HEK293 (cell line): ENCODE measurements at regions not wholly inside any gene's neighbourhood (a gene's known extent, or its start where the extent isn't known, plus 50 kb on each side); places are given as distances from the start of the nearest gene placed in this dataset.
A peak's percentile ranks its signal among the peaks of the same experiment; 100 is the strongest.

Source experiments
- CTCF ChIA-PET: fragments of 350-600 bp; formaldehyde crosslinking; extraction: SDS; loops from one replicate; lab custom pipeline; 2021; ENCODE audit warnings: antibody characterized with exemption; lab: Yijun Ruan, JAX
- POLR2A ChIA-PET: fragments of 300-600 bp; formaldehyde crosslinking; extraction: SDS; loops from one replicate; lab custom pipeline; 2020; ENCODE audit warnings: antibody characterized with exemption, inconsistent platforms; lab: Yijun Ruan, JAX
- H3K27ac ChIP-seq: fragments of 200-500 bp; sonication (Bioruptor generic); 2 replicates; pipeline ENCODE4 v1.5.1; 2014; ENCODE audit warnings: low read depth, low read length, control low read depth, inconsistent platforms; ENCODE audit errors: extremely low read depth
- H3K36me3 ChIP-seq, 2 experiments: fragments of 200-500 bp in 1 of 2; sonication (Bioruptor generic) in 1 of 2; 1 replicate in 1 of 2; 2 replicates in 1 of 2; pipeline ENCODE4 v1.5.1; 2014 to 2017; ENCODE audit warnings: inconsistent platforms in 2 of 2, low read length in 2 of 2; ENCODE audit not compliant: control insufficient read depth in 2 of 2, insufficient read depth in 1 of 2
- H3K4me1 ChIP-seq: fragments of 200-500 bp; sonication (Bioruptor generic); 2 replicates; pipeline ENCODE4 v1.5.1; 2014; ENCODE audit warnings: mild to moderate bottlenecking, low read length, inconsistent platforms; ENCODE audit not compliant: control insufficient read depth, insufficient read depth
- H3K4me3 ChIP-seq: 2 replicates; pipeline ENCODE4 v1.5.1; 2011; ENCODE audit warnings: low read depth, mild to moderate bottlenecking, control low read depth, low read length, moderate library complexity
- H3K9me3 ChIP-seq: fragments of 200-500 bp; sonication (Bioruptor generic); 2 replicates; pipeline ENCODE4 v1.5.1; 2014; ENCODE audit warnings: low read depth, low read length, inconsistent platforms; ENCODE audit not compliant: control insufficient read depth, insufficient read depth
- BCL11B ChIP-seq: fragments of 450-650 bp; formaldehyde crosslinking; IDR thresholded peaks from 2 replicates; pipeline ENCODE4 v1.5.1; 2016; ENCODE audit warnings: low read depth, missing biosample characterization, missing genetic modification characterization
- CTCF ChIP-seq: fragments of 450-650 bp; formaldehyde crosslinking; IDR thresholded peaks from 2 replicates; pipeline ENCODE4 v1.5.1; 2016; ENCODE audit warnings: missing biosample characterization, missing genetic modification characterization
- GLIS1 ChIP-seq: fragments of 450-650 bp; formaldehyde crosslinking; IDR thresholded peaks from 2 replicates; pipeline ENCODE4 v1.5.1; 2016; ENCODE audit warnings: missing biosample characterization, missing genetic modification characterization
- IKZF3 ChIP-seq: fragments of 450-650 bp; IDR thresholded peaks from 2 replicates; pipeline ENCODE4 v1.5.0; 2018; ENCODE audit warnings: missing biosample characterization, mild to moderate bottlenecking, missing genetic modification characterization, moderate library complexity
- KLF16 ChIP-seq: fragments of 450-650 bp; formaldehyde crosslinking; IDR thresholded peaks from 2 replicates; pipeline ENCODE4 v1.5.1; 2017; ENCODE audit warnings: missing biosample characterization, missing genetic modification characterization
- MYNN ChIP-seq: fragments of 450-650 bp; formaldehyde crosslinking; IDR thresholded peaks from 2 replicates; pipeline ENCODE4 v1.5.1; 2016; ENCODE audit warnings: missing biosample characterization, missing genetic modification characterization, borderline replicate concordance
- PRDM6 ChIP-seq: fragments of 450-650 bp; formaldehyde crosslinking; IDR thresholded peaks from 2 replicates; pipeline ENCODE4 v1.5.1; 2017; ENCODE audit warnings: missing biosample characterization, missing genetic modification characterization
- REPIN1 ChIP-seq: fragments of 450-650 bp; formaldehyde crosslinking; IDR thresholded peaks from 2 replicates; pipeline ENCODE4 v1.5.1; 2017; ENCODE audit warnings: missing biosample characterization, missing genetic modification characterization, low read depth
- SALL2 ChIP-seq: fragments of 450-650 bp; formaldehyde crosslinking; IDR thresholded peaks from 2 replicates; pipeline ENCODE4 v1.5.0; 2017; ENCODE audit warnings: missing biosample characterization, mild to moderate bottlenecking, missing genetic modification characterization, borderline replicate concordance
- ZBTB10 ChIP-seq: fragments of 450-650 bp; formaldehyde crosslinking; IDR thresholded peaks from 2 replicates; pipeline ENCODE4 v1.5.1; 2016; ENCODE audit warnings: missing biosample characterization, missing genetic modification characterization
- ZBTB11 ChIP-seq: fragments of 450-650 bp; formaldehyde crosslinking; conservative IDR thresholded peaks from 2 replicates; pipeline ENCODE4 v1.5.1; 2016; ENCODE audit warnings: low read depth, missing biosample characterization, missing genetic modification characterization
- ZBTB17 ChIP-seq: fragments of 450-650 bp; formaldehyde crosslinking; IDR thresholded peaks from 2 replicates; pipeline ENCODE4 v1.5.1; 2016; ENCODE audit warnings: missing biosample characterization, missing genetic modification characterization
- ZBTB26 ChIP-seq: fragments of 450-650 bp; formaldehyde crosslinking; optimal IDR thresholded peaks from 2 replicates; pipeline ENCODE3; 2016; ENCODE audit warnings: missing biosample characterization, mild to moderate bottlenecking, missing genetic modification characterization
- ZBTB8A ChIP-seq: fragments of 450-650 bp; formaldehyde crosslinking; IDR thresholded peaks from 2 replicates; pipeline ENCODE4 v1.5.1; 2016; ENCODE audit warnings: missing biosample characterization, missing genetic modification characterization
- ZNF132 ChIP-seq: fragments of 450-650 bp; formaldehyde crosslinking; IDR thresholded peaks from 2 replicates; pipeline ENCODE4 v1.5.1; 2017; ENCODE audit warnings: missing biosample characterization, missing genetic modification characterization, borderline replicate concordance
- ZNF138 ChIP-seq: fragments of 450-650 bp; formaldehyde crosslinking; IDR thresholded peaks from 2 replicates; pipeline ENCODE4 v1.5.1; 2016; ENCODE audit warnings: missing biosample characterization, missing genetic modification characterization, borderline replicate concordance
- ZNF157 ChIP-seq: fragments of 450-650 bp; formaldehyde crosslinking; IDR thresholded peaks from 2 replicates; pipeline ENCODE4 v1.5.1; 2016; ENCODE audit warnings: missing biosample characterization, missing genetic modification characterization
- ZNF223 ChIP-seq: fragments of 450-650 bp; formaldehyde crosslinking; IDR thresholded peaks from 2 replicates; pipeline ENCODE4 v1.5.1; 2016; ENCODE audit warnings: missing biosample characterization, missing genetic modification characterization
- ZNF501 ChIP-seq: fragments of 450-650 bp; formaldehyde crosslinking; IDR thresholded peaks from 2 replicates; pipeline ENCODE4 v1.5.1; 2016; ENCODE audit warnings: missing biosample characterization, missing genetic modification characterization
- ZNF510 ChIP-seq: fragments of 450-650 bp; formaldehyde crosslinking; IDR thresholded peaks from 2 replicates; pipeline ENCODE4 v1.5.1; 2018; ENCODE audit warnings: mild to moderate bottlenecking, missing genetic modification characterization, missing biosample characterization; ENCODE audit not compliant: insufficient replicate concordance
- ZNF76 ChIP-seq: fragments of 450-650 bp; formaldehyde crosslinking; IDR thresholded peaks from 2 replicates; pipeline ENCODE4; 2016; ENCODE audit warnings: low read depth, missing biosample characterization, missing genetic modification characterization, borderline replicate concordance

DNA sequence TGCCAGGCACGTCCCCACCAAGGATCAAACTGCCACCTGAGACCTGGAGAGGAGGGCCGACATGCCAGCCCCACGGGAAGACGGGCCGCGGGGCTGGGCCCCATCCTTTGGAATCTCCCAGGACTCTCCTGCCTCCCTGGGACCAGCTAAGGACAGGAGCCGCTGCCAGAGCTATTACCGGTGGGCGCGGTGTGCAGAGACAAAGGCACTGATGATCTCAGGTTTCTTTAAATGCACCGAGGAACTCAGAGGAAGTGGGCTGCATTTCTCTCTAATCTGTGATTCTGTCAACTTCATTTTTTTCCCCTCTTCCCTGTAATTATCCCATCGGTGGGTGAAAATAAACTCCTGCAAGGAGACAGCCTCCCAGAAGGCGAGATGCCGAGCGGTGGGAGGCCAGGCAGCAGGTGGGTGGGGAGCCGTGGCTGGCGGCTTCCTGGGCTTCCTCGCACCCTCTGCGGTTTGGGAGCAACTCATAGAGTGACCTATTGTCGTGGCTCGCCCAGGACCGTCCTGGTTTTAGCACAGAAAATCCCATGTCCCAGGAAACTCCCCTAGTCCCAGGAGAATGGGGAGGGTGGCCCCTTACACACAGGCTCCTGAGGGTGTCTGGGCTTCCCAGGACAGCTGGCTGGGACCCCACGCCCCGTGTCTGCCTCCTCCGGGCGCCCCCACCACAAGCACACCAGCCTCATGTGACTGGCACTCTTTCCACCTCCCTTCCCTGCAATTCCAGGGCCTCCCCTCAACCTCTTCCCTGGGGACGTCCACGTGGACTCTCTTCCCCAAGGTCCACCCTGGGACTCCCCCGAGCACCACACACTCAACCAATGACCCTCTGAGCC is 62.3 kb upstream of the ADRA2C start (continued):
- TF ChIP-seq BCL11B, result no peak
- no peak for TF ChIP-seq PRDM6 (tag by site-specific recombination)
- no peak for TF ChIP-seq MYNN
- peak; percentile 83 for TF ChIP-seq GLIS1
- TF ChIP-seq ZNF138, result no peak
- TF ChIP-seq CTCF (tag by site-specific recombination), result no peak

DNA sequence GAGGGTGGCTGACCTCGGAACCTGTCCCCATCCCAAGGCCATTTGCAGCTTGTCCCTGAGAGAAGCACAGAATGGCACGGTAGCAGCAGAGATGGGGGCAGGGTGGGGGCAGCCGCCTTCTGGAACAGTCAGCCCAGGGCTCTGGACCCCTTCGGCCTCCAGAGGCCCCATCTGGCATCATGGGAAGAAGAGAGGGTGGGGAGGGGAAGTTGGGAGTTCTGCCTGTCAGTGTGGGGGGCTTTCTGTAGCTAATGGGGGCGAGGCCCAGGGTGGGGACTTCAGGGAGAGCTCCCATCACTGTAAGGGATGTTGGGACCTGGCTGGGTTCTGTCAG is 62.9 kb upstream of the ADRA2C start:
- POLR2A ChIA-PET, result no interaction called here
- TF ChIP-seq KLF16 (tag by site-specific recombination), result no peak
- TF ChIP-seq SALL2, result no peak
- H3K36me3 ChIP-seq, result no peaks in the 10 kb centered on the region
- no peak overlapping the region for H3K4me3 ChIP-seq
- CTCF ChIA-PET, result interaction anchor here (0.6 to 0.7 kb wide), 2 partner anchors 81 to 1198 kb away, joined by 3 read pairs; no protein-coding TSS in a partner anchor
- H3K9me3 ChIP-seq, result no peaks in the 10 kb centered on the region
- H3K4me1 ChIP-seq, result no peaks in the 10 kb centered on the region
- no peak overlapping the region for H3K27ac ChIP-seq

DNA sequence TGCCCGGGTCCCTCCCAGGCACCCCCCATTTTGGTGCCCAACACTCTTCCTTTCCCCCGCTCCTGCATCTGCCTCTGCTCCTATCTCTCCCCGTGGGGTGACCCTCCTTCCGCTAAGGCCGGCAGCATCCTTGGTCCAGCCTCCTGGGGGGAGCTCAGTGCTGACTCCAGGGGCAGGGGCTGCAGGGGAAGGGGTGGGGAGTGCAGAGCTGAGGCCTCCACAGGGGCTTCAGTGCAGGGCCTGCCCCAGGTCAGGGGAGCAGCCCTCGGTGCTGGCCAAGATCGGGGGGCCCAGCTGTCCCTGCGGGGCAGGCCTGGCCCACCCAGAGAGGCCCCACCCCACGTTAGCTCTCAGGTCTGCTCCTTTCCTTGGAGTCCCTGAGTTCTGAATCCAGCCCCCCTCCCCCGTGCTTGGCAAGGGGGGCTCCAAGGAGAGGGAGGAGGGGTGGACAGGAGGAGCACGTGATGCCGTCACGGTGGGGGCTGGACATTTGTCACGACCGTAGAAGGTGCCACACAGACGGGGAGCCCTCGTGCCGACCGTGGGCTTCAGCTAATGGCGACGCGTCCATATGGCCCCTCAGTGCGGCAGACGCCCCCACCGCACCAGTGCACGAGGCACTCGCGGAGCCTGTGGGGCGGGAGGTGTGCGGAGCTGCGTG is 63.5 kb upstream of the ADRA2C start:
- Histone ChIP-seq H3K9me3 (no peaks in the 10 kb centered on the region), H3K27ac (no peak overlapping the region), H3K4me1 (no peaks in the 10 kb centered on the region), H3K4me3 (no peak overlapping the region), H3K36me3 (no peaks in the 10 kb centered on the region)
- ChIA-PET POLR2A (no interaction called here), CTCF (interaction anchor here (1.1 kb wide), 1 partner anchor 180 kb away, joined by 3 read pairs; no protein-coding TSS in a partner anchor)
- no peak for TF ChIP-seq ZBTB8A
- TF ChIP-seq ZNF223 (tag by site-specific recombination), result no peak
- TF ChIP-seq ZNF157 (tag by site-specific recombination), result no peak
- no peak for TF ChIP-seq ZBTB11
- TF ChIP-seq ZNF501 (tag by site-specific recombination), result no peak
- TF ChIP-seq ZNF76 (tag by site-specific recombination), result no peak
- TF ChIP-seq ZBTB17, result no peak
- no peak for TF ChIP-seq ZBTB10 (tag by site-specific recombination)
- no peak for TF ChIP-seq ZNF510 (tag by site-specific recombination)
- TF ChIP-seq ZNF138, result no peak
- no peak for TF ChIP-seq IKZF3 (tag by site-specific recombination)
- TF ChIP-seq REPIN1 (tag by site-specific recombination), result no peak
- no peak for TF ChIP-seq ZNF132 (tag by site-specific recombination)
- TF ChIP-seq ZBTB26 (tag by site-specific recombination), result no peak
- no peak for TF ChIP-seq GLIS1
